HG03175 (cell line): ENCODE measurements at regions not wholly inside any gene's neighbourhood (a gene's known extent, or its start where the extent isn't known, plus 50 kb on each side); places are given as distances from the start of the nearest gene placed in this dataset.
"Not testable (repeated sequence)": the region's sequence is repeated elsewhere in the genome, so short reads cannot be mapped to it uniquely, and the experiment has no call there.

Experiments used
- ATAC-seq: cut with Tn5 transposase; IDR thresholded peaks from one replicate; pipeline ENCODE4 v1.9.1; 2021; ENCODE audit warnings: mild to moderate bottlenecking, moderate library complexity; ENCODE audit not compliant: unreplicated experiment

DNA sequence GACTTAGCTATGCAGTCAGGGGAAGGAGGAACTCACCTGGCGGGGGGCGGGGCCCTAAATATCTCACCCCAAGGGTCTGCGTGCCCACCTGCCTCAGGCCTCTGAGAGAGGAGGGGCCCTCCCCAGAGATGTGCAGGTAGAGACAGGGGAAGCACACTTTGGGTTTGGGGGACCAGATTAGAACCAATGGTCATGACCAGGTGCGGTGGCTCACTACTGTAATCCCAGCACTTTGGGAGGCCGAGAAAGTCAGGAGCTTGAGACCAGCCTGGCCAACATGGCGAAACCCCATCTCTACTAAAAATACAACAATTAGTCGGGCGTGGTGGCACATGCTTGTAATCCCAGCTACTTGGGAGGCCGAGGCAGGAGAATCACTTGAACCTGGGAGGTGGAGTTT is 246.4 kb upstream of the TCERG1L start:
- ATAC-seq = not testable (repeated sequence)

DNA sequence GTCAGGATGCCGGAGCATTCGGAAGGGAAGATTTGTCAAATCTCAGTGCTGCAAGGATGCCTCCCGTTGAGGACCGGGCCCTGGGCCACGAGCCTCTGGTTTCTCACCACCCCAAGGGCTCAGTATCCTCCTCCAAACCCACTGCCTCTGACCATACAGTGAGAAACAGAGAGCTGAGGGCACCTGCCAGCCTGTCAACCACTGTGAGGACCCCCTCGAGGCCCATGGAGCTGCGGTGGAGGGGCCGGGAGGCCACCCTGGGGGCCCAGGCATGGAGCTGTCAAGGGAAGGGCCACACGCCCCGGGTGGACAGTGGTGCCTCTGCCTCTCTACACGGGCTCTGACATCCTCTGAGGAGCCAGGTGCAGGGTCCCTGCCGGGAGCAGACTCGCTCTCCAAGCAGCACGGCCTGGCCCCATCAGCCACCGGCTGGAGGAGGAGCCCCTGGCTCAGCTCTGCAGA is 248.0 kb upstream of the TCERG1L start:
- no peak for ATAC-seq

DNA sequence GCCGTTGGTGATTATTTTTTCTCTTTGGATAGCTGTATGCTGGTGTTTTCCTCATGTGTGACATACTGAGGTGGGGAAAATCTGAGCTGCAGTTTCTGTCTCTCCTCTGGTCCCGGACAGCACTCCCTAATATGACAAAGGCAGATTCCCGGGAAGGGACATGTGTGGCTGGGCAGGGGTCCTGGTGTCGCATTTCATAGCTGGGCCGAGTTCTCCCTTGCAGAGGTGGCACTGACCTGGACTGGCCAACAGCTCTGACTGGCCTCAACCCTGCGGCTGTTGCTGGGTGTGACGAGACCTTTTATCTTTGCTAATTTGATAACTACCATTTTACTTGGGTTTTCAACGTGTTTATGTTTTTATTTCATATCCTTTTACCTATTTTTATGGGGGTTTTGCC is 248.6 kb upstream of the TCERG1L start:
- ATAC-seq = no peak

DNA sequence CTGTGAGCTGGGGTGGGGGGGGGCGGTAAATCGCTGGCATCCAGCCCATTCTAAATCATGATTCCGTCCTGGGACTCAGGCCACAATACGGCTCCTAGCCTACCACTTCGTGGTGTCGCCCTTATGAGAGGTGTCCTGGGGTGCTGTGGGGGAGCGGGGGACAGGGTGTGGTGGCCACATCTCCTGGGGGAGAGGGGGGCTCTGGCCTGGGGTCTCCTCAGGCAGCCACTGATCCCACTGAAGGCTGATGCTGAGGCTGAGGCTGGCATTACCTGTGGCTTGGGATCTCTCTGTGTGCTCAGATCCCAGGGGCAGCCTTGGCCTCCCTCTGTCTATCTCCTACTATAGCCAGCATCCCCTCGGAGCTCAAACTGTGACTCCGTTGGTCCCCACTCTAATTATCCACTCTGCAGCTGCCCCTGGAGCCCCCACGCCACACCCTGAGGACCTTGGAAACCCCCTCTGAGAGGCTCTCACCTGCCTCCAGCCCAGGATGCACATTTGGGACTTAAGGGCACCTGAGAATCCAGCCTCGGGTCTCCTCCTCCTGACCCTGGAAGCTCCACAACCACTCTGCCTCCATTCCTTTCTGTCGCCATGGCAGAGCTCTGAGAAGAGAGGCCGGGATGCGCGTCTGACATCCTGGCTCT is 249.3 kb upstream of the TCERG1L start:
- ATAC-seq = no peak

DNA sequence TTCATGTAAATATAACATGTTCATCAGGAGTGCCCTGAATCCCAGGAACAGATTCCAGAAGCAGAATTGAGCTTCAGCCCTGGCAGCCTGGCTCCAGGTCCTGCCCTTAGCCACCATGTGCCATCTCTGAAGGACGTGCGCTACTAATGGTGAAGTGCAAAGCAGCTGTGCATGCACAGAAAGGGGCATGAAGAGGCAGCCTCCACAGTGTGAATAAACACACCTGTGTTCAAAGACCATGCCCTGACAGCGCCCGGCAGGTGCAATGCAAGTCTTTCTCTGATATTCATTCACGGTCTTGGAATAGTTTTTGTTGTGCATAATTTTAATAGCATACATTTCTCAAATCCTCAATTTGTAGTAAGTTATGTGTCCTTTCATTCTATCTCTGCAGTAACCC is 250.4 kb upstream of the TCERG1L start:
- no peak for ATAC-seq

DNA sequence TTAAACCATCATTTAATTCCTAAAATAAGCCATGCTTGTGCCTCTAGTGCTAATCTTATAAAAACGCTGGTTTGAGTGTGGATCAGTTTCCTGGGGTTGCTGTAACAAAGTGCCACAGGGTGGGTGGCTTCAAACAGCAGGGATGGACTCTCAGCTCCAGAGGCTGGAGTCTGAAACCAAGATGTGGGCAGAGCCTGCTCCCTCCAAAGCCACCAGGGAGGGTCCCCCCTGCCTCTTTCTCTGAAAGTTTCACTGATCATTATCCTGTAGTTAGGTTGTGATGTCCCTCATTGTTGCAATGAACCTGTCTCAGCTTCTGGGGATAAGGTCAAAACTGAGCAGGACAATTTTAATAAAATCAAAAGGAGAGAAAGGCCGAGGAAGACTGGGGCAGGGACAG is 251.9 kb upstream of the TCERG1L start:
- ATAC-seq = no peak

DNA sequence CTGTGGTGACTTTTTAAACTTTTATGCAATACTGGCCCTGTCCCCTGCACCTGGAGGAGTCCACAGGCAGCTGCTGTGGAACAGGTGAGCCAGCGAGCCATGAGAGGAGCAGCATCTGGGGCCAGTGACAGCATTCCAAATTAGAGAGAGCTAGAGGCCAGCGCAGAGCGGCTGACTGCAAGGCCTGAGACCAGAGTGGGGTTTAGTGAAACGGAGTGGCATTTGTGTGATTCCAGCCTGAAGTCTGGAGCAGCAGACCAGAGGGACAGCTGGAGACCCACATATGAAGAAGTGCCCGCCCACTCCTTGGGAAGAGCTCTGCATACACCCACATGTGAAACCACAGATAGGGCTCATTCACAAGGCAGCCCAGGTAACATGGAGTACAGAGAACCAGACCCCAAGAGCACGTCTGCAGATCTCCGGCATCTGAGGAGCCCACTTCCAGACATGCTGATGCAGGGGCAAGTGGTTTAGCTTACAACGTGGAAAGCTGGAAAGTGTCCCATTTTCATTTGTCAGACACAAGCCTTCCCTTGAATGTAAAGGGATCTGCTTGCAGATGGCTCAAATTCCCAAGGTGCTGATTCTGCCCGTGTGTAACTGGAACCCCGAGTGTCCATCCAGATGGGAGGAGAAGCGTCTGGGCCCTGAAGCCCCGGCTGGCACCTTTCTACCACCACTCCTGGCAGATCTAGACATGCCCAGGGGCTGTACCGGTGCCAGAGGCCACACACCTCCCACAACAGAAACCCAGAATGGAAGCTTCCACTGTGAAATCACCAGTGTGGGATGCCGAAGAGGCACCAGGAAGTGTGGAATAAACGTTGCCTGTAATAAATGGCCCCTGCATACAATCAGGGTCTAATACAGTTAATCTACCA is 256.0 kb upstream of the TCERG1L start:
- no peak for ATAC-seq

DNA sequence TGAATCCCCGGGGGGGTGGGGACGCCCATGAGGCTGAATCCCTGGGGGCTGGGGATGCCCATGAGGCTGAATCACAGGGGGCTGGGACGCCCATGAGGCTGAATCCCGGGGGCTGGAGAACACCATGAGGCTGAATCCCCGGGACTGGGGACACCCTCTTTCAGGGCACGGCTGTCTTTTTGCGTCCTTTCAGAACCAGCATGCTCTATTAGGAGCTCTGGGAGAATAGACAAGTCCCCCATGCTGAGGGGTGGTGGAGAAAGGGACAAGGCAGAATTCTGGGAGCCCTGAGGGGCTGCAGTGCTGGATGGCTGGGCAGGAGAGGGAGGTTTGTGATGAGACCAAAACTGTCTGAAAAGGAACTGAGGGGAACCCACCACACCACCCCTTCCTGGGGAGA is 257.3 kb upstream of the TCERG1L start:
- no peak for ATAC-seq

DNA sequence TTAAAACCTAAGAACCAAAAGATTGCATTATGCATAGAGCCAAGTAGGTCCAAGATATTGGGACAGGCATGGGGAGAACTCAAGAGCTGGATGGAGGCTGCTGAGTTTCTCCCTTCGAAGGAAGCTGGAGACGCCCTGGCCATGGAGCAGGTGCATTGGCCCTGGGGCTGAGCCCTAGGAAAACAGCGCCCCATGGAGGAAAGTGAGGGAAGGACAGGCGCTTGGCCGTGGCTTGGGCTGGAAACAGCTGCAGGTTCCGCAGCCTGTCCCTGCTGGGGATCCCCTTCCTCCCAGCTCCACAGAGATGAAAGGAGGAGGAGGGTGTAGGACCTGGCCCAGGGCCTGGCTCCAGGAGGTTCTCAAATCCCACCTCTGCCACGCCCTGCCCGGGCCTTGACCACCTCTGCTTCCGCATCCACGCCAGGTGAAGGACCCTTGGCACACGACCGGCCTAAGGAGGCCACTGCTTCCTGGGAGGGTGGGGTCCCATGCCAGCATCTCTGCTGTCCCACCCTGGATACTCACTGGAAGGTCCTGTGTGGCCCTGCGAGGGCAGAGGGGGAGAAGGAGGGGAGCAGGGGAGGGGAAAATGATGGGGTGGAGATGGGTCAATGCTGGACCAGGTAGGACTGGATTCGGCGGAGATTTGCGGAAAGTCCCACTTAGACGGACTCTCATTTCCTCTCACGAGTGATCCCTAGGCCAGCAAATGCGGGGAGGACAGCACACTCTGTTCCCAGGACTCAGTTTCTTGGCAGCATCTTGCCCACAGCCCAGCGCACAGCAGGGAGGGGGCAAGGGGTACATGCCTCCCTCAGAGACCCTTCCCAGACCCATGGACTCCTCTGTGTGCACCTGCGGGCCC is 258.6 kb upstream of the TCERG1L start:
- no peak for ATAC-seq

DNA sequence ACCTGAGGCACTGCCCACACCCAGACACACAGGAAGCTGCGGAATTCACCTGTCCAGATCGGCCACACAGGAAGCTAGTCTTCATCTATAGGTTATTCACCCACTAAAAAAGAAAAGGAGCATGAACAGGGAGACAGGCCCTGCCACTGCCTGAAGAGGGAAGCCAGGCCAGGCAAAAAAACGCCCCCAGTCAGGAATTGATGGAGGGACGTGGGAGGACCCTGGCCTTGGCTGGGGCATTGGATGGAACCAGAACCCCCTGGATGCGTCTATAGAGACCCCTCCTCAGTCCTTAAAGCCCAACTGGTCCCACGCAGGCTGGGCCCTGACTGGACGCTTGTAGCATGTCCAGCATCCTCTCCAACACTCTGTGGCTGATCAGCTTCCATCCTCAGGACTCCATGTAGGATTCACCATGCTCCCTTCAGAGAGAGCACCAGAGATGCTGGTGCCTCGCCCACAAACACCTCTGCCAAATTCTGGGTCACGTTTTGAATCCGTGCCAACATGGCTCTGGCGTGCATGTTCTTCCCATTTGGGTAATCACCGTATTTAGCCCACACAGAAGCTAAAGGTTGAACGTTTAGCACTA is 259.3 kb upstream of the TCERG1L start:
- ATAC-seq = no peak

DNA sequence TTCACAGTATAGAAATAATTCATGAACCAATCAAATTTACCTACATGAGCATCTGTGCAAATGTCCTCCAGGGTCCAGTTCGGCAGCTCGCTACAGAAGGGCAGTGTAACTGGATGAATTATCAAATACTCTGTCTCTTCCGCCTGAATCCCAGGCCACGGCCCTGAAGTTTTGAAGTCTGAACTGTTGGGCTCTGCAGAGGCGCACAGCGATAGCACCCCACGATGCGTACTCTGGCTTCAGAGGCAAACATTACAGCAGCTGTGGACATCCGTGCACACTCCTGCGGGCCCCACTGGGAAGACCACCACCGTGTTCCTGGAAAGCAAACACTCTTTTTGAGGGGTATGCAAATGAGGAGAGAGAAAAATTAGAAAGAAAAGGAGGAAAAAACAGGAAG is 259.8 kb upstream of the TCERG1L start:
- no peak for ATAC-seq

DNA sequence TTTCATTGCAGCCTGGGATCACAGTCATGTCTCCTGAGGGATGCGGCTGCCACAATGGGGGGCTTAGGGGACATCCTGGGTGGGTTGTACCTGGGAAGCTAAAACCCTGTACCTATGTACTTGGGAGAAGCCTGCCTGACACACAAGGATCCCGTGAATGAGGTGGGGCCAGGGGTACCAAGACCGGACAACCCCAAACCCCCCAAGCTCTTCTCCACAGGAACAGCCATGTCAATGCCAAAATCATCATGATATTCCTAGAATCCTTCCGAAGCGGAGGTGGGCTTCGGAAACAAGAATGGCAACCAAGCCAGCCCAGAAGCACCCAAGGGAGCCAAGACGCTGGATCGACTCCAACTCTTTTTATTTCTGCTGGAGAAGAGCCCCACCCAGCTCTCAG is 260.3 kb upstream of the TCERG1L start:
- no peak for ATAC-seq

DNA sequence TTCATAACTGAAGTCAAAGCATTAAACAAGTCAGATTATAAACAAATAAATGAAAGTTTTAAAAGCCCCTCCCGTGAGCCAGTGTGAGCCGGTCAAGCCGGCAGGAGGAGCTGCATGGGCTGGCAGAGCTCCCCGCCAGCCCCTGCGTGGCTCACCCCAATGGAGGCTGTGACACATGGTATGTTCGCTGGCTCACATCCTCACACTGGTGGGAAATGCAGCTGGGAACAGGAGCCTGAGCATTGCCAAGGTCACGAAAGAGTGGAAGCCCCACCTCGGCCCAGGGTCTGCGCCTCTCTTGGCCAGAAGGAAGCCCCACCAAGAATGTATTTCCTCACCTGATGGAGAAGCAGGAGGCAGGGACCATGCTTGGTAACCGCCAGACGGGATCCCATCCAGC is 261.7 kb upstream of the TCERG1L start:
- ATAC-seq = no peak

DNA sequence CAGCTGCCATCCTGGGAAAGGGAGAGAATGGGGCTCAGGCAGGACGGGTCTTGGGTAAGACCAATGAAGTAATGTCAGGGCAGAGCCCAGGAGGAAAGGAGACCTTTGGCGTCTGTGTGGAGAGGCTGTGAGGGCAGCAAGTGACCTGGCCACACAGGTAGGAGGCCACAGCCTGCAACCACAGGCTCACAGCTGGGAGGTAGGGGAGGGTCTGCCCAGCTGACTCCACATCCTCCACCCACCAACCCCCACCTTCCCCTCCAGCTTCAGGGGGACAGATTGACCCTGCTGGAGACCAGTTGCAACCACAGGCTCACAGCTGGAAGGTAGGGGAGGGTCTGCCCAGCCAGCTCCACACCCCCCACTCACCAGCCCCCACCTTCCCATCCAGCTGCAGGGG is 262.2 kb upstream of the TCERG1L start:
- no peak for ATAC-seq

DNA sequence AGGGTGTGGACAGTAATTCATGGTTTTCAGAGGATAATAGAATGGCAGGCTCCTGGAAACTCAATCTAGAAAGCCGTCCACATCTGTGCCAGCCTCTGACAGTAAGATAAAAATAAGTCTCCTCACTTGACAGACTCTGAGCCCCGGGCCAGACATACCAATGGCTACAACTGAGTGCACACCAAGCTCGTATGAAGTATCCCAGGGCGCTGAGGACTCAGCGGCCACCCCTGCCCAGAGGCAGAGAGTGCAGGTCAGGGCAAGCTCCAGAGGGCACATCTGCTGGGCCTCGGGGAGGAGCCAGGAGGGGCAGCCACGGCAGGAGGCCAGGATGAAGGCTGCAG is 262.8 kb upstream of the TCERG1L start:
- ATAC-seq = no peak

DNA sequence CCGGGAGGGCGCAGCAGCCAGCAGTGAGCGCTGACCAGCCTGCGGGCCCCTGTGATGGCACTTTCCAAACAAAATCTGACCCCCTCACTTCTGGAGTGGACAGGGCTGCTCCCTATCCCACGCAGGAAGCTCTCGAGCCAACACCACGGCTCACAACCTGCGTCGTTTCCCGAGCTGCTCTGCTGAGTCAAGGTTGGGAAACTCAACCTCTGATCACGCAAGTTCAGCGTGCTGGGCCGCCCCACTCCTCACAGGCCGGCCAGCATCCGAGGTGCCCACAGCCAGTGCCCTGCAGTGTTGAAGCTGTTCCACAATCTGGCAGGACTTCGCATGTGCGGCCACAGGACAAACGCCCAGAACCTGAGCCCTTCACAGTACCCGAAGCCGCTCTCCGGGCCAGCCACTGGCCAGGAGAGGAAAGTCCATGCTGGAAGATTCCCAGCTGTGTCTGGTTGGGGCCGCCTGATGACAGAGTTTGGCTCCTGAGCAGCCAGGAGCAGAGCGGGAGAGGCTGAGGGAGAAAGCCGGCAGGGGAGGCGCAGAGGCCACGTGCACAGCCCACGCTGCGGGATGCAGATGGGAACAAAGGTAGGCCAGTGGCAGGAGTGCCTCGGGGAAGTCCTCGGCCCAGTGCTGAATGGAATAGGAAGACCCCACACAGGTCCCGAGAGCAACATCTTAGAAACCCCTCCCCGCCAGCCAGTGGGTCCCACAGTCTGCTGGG is 263.3 kb upstream of the TCERG1L start:
- no peak for ATAC-seq

DNA sequence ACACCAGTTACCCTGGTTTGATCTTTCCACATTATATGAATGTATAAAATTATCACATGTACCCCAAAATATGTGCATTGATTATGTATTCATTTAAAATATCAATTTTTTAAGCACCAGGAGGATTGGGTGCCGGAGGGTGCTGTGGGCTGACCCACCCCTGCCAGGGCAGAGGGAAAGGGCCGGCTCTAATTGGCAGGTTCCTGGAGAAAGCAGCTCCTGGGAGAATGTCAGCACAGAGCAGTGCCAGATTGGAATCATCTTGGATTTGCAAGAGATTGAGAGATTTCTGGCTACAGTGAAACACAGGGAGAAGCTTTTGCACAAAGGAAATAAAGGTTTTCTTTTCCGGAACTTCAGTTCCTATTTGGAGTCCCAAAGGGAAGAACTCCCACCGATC is 264.4 kb upstream of the TCERG1L start:
- ATAC-seq = no peak

DNA sequence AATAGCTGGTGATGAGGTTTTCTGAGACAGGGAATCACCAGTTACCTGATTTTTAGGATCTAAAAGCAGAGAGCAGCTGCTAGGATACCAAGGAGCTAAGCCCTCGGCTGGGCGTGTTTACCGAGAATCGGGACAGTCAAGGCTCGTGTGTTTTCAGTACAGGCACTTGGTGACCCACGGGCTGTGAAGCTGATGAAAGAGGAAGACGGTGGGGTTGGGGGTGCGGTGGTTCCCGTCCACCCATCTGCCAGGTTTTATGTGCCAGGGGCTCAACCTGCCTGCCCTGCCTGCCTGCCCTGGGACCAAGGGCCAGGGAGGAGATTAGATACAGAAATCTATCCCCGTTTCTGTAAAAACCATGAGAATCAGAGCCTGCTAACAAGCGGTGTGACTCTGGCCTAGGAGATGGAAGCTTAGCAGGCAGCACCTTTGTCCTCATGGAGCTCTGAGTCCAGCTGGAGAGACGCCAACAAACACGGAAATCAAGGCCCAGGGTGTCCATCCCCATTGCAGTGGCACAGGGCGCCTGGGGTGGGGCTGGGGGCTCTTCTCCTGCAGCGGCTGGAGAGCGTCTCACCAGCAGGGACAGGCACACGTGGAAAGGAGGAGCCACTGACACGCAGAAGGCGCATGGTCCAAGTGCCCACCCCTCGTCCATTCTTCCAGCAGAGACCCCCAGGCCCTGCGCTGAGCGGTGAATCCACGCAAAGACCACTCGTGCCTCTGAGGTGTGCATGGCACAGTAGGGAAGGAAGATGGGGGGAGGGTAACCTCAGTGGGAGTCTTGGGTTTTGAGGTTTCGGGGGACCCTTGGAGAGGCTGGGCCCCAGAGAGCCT is 265.0 kb upstream of the TCERG1L start:
- ATAC-seq = no peak

DNA sequence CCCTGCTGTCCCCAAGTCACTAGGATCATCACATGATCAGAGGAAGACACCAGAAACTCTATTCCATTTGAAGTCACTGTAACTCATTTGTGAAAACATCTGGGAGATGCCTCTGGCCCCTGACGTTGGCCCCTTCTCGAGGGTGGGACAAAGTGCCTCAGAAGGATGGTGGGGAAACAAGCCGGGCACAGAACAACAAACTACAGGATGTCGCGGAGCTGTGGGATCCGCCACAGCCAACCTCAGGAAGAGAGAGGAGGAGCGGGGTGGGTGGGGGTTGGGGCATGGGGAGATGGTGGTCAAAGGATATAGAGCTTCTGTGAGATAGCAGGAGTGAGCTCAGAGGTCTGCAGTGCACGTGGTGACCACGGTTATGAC is 265.6 kb upstream of the TCERG1L start:
- no peak for ATAC-seq
